ENCODE measurements at regions not wholly inside any gene's neighbourhood (a gene's known extent, or its start where the extent isn't known, plus 50 kb on each side); places are given as distances from the start of the nearest gene placed in this dataset.
A peak's percentile ranks its signal among the peaks of the same experiment; 100 is the strongest.

DNA sequence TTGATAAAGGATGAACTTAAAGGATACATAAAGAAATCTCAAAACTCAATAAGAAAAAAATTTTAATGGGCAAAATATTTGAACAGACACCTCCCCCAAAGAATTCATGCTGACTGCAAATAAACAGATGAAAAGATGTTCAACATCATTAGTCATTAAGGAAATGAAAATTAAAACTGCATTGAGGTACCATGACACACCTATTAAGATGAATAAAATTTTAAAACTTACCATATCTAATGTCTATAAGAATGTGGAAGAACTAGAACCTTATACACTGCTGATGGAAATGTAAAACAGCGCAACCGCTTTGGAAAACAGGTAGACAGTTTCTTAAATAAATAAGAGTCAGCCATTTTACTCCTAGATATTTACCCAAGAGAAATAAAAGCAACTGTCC, 266.8 kb upstream of the TET2 start:
- TF ChIP-seq, protein P1, sequence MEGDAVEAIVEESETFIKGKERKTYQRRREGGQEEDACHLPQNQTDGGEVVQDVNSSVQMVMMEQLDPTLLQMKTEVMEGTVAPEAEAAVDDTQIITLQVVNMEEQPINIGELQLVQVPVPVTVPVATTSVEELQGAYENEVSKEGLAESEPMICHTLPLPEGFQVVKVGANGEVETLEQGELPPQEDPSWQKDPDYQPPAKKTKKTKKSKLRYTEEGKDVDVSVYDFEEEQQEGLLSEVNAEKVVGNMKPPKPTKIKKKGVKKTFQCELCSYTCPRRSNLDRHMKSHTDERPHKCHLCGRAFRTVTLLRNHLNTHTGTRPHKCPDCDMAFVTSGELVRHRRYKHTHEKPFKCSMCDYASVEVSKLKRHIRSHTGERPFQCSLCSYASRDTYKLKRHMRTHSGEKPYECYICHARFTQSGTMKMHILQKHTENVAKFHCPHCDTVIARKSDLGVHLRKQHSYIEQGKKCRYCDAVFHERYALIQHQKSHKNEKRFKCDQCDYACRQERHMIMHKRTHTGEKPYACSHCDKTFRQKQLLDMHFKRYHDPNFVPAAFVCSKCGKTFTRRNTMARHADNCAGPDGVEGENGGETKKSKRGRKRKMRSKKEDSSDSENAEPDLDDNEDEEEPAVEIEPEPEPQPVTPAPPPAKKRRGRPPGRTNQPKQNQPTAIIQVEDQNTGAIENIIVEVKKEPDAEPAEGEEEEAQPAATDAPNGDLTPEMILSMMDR (IDR thresholded peaks at IDR 0.05; ENCODE audit: insufficient read depth, low read length, poor library complexity, severe bottlenecking) = no peak
- Histone ChIP-seq H3K27me3 (replicated peaks; ENCODE audit: control insufficient read depth, insufficient read depth, low read length) (no peaks in the 10 kb centered on the region), H3K36me3 (ENCODE audit: control insufficient read depth, insufficient read depth, low read length) (no peaks in the 10 kb centered on the region), H3K4me3 (replicated peaks; ENCODE audit: low read depth, low read length) (no peak overlapping the region)
- DNase-seq (ENCODE audit: extremely low read depth, insufficient read length) = no peak

GRCh38 chr4:104881136-104881886, 265.4 kb upstream of the TET2 start:
- no peaks in the 10 kb centered on the region for H3K36me3 ChIP-seq (ENCODE audit: control insufficient read depth, insufficient read depth, low read length)
- H3K27me3 ChIP-seq (replicated peaks; ENCODE audit: control insufficient read depth, insufficient read depth, low read length) = no peaks in the 10 kb centered on the region
- no peak for DNase-seq (ENCODE audit: extremely low read depth, insufficient read length)
- TF ChIP-seq, protein P1 (IDR thresholded peaks at IDR 0.05; ENCODE audit: insufficient read depth, low read length, poor library complexity, severe bottlenecking) = no peak
- no peak overlapping the region for H3K4me3 ChIP-seq (replicated peaks; ENCODE audit: low read depth, low read length)

DNA sequence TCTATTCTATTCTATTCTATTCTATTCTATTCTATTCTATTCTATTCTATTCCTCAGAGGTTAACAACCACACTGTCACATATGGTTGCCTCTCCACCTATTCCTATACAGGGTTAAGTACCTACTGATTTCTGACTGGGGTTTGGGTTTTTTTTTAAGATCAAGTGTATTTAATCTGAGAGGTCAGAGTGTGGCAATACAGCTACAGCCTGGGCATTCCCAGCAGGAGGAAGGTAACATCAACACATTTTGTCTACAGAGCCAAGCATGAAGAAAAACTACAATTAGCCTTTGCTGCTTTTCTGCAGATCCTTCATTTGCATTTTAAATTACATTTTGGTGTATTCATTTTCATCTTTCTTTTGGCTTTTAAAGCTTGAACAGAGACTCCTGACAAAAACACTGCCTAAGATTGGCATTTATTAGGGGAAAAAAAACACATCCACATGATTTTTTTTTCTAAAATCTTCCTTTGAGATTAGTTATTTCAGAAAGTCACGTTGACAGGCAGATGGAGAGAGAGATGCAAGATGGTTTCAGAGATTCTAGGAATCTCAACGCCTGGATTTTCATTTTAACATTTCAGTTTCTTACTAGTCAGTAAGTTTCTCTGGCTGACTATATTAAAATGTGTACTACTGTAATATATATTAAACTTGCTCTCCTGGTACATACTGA, 255.9 kb upstream of the TET2 start:
- TF ChIP-seq, protein P1 (IDR thresholded peaks at IDR 0.05; ENCODE audit: insufficient read depth, low read length, poor library complexity, severe bottlenecking) = no peak

GRCh38 chr4:104896660-104897645, 249.7 kb upstream of the TET2 start:
- peak; percentile 26 for DNase-seq (ENCODE audit: extremely low read depth, insufficient read length)
- TF ChIP-seq, protein P1 (IDR thresholded peaks at IDR 0.05; ENCODE audit: insufficient read depth, low read length, poor library complexity, severe bottlenecking) = no peak
- no peak overlapping the region for H3K4me3 ChIP-seq (replicated peaks; ENCODE audit: low read depth, low read length)
- H3K36me3 ChIP-seq (ENCODE audit: control insufficient read depth, insufficient read depth, low read length) = no peaks in the 10 kb centered on the region; the same call in 1 of the 2 replicates
- no peaks in the 10 kb centered on the region for H3K27me3 ChIP-seq (replicated peaks; ENCODE audit: control insufficient read depth, insufficient read depth, low read length)

More for the DNA sequence above, 255.9 kb upstream of the TET2 start:
- DNase-seq (ENCODE audit: extremely low read depth, insufficient read length) = no peak
- Histone ChIP-seq H3K4me3 (replicated peaks; ENCODE audit: low read depth, low read length) (no peak overlapping the region), H3K36me3 (ENCODE audit: control insufficient read depth, insufficient read depth, low read length) (no peaks in the 10 kb centered on the region), H3K27me3 (replicated peaks; ENCODE audit: control insufficient read depth, insufficient read depth, low read length) (no peaks in the 10 kb centered on the region)

DNA sequence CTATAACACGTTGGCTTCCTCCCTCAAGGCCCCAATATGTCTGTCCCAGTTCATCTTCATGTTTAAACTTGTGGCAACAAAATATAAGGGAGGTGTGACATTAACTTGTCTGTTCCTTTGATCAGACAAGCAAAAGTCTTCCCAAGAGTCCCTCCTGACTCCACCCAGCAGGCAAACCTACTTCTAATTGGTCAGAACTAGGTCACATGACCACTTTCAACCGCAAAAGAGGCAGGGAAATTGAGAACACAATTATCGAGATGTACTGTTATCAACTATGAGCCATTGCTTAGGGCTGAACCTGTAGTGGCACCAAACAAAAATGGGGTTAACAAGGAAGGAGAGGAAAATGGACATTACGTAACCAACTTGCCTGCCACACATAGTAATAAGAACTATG, 246.8 kb upstream of the TET2 start:
- H3K36me3 ChIP-seq (ENCODE audit: control insufficient read depth, insufficient read depth, low read length) = no peaks in the 10 kb centered on the region; the same call in 1 of the 2 replicates
- TF ChIP-seq, protein P1 (IDR thresholded peaks at IDR 0.05; ENCODE audit: insufficient read depth, low read length, poor library complexity, severe bottlenecking) = no peak
- H3K4me3 ChIP-seq (replicated peaks; ENCODE audit: low read depth, low read length) = no peak overlapping the region
- DNase-seq (ENCODE audit: extremely low read depth, insufficient read length) = no peak
- no peaks in the 10 kb centered on the region for H3K27me3 ChIP-seq (replicated peaks; ENCODE audit: control insufficient read depth, insufficient read depth, low read length)

Data from GM06990 (cell line).